GM12864 (cell line): ENCODE measurements at regions not wholly inside any gene's neighbourhood (a gene's known extent, or its start where the extent isn't known, plus 50 kb on each side); places are given as distances from the start of the nearest gene placed in this dataset.

ENCODE experiments used
- DNase-seq: peaks from one replicate; pipeline ENCODE4 v3.0.0-alpha.2; 2011; ENCODE audit warnings: low read depth
- H3K4me3 ChIP-seq: 2 replicates; pipeline ENCODE4 v1.5.1; 2011; ENCODE audit warnings: mild to moderate bottlenecking, low read depth, low read length, control low read depth
- TF ChIP-seq, protein P1 (sequence below): IDR thresholded peaks from 2 replicates; pipeline ENCODE4 v1.5.1; 2011; ENCODE audit warnings: low read depth, mild to moderate bottlenecking, moderate library complexity, low read length, control low read depth, inconsistent platforms; ENCODE audit errors: missing control alignments

DNA sequence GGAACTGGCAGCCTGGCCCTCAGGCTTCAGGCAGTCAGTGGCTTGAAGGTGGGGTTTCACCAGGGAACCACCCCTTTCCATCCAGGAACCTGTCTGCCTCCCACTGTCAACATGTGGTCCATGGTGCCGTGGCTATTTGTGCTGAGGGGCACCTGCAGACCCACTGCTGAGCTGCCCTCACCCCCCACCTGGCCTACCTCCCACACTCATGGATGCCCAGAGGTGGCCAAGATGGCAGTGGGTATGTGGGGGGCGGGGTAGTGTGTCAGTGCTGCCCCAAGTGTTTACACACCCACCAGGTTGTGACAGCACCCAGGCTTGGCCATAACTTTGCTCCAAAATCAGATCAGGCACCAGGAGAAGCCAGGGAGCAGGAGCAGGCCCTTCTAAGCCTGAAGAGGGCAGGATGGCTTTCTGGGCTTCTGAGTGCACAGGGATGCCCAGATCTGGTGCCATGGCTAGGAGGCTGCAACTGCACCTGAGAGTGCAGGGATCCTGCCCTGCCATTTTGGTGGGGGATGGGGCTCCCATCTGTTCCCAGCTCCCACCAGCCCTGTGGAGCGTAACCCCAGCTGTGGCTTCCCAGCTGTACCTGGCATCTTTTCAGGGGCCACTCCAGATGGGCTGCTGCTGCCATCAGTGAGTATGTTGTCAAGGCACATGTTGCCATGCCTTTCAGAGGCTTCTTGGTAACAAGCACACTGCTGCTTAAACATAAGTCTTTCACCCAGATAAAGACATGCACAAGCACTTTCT lies 263.9 kb downstream of the LRIG3 start:
- TF ChIP-seq, protein P1, sequence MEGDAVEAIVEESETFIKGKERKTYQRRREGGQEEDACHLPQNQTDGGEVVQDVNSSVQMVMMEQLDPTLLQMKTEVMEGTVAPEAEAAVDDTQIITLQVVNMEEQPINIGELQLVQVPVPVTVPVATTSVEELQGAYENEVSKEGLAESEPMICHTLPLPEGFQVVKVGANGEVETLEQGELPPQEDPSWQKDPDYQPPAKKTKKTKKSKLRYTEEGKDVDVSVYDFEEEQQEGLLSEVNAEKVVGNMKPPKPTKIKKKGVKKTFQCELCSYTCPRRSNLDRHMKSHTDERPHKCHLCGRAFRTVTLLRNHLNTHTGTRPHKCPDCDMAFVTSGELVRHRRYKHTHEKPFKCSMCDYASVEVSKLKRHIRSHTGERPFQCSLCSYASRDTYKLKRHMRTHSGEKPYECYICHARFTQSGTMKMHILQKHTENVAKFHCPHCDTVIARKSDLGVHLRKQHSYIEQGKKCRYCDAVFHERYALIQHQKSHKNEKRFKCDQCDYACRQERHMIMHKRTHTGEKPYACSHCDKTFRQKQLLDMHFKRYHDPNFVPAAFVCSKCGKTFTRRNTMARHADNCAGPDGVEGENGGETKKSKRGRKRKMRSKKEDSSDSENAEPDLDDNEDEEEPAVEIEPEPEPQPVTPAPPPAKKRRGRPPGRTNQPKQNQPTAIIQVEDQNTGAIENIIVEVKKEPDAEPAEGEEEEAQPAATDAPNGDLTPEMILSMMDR = no peak
- DNase-seq = no peak
- H3K4me3 ChIP-seq = no peak overlapping the region

DNA sequence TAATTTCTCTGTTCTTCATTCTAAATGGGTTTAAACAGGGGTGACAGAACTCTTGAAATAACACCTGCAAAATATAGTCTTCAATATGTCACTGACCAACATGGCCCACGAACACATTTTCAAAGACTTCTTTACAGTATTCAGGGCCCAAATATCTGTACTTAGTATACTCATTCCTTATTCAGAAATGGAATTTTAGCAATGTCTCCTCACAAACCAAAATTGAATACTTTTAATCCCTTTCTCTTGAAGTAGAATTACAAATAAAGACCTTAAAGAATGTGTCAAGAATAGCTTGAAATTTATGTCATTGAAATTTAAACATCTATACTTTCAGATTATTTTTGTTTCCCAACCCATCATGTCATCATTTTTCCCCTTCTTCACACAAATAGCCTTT lies 263.1 kb downstream of the LRIG3 start:
- H3K4me3 ChIP-seq = no peak overlapping the region
- TF ChIP-seq, protein P1 = no peak
- no peak for DNase-seq

DNA sequence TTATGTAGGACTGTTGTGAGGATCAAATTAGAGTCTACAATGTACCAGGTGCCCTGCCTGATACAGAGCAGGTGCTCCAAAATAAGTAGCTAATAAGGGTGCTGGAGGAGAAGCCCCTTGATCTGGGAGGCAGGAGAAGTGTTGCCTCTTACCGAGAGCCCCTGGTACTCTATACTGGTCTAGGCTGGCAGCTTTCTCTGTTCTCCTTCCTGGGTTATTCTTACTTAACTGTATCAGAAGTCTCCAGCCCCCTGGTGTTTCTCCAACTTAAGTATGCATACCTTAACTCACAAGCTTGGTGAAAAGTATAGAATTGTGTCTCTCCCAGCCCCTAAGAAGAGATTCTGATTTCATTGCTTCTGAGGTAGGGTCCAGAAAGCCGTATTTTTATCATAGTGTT lies 254.9 kb downstream of the LRIG3 start:
- H3K4me3 ChIP-seq = no peak overlapping the region
- TF ChIP-seq, protein P1 = no peak
- DNase-seq = no peak

DNA sequence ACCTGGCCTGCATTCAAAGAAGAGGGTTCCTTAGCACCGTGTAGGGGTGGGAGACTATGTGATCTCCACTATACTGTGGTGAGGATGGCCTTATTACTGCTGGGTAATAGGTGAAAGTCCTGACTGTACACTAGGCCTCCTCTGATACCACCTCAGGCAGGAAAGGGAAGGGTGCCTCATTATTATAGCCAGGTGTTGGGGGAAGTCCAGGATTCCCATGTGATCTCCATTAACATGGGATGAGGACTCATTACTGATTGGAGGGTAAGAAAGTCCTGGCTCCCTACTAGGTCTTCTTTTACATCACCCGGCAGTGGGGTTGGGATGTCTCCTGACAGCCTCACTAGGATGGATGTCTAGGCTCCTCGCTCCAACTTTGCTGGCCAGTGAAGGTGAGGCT lies 252.1 kb downstream of the LRIG3 start:
- no peak overlapping the region for H3K4me3 ChIP-seq
- DNase-seq = no peak
- TF ChIP-seq, protein P1 = no peak

DNA sequence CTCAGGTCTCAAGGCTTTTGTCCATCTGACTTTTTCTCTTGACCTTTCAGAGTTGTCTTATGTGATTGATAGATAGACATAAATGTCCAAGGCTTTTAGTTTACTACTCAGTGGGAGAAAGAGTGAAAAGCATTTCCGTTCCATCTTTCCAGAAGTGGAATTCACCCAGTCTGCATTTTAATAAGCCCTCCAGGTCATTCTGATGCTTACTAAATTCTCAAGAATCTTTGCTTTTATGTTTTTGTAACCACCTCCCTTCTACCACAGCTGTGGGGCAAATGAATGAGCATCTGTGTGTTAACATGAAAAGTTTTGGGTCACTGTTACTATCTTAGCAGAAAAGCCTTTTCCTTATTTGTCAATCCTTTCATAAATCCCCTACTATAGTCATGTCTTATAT lies 251.4 kb downstream of the LRIG3 start:
- H3K4me3 ChIP-seq = no peak overlapping the region
- TF ChIP-seq, protein P1 = no peak
- no peak for DNase-seq

DNA sequence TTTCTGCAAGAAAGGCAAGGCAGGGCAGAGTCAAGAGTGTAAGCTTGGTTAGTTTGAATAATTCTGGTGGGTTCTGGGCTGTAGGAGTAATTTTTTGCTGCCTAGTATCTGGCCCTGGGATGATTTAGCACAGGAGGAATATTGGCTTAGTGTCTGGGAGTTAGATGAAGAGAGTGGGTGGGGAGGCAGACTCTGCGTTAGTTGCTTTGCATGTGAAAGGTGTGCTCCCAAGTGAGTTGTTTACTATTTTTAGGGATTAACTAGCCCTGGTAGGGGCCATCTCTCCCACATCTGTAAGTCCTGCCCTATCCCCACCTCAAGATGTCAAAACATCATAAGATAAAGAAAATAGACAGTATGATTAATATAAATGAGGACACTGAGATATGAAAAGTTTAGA lies 249.7 kb downstream of the LRIG3 start:
- TF ChIP-seq, protein P1 = no peak
- DNase-seq = no peak
- no peak overlapping the region for H3K4me3 ChIP-seq

DNA sequence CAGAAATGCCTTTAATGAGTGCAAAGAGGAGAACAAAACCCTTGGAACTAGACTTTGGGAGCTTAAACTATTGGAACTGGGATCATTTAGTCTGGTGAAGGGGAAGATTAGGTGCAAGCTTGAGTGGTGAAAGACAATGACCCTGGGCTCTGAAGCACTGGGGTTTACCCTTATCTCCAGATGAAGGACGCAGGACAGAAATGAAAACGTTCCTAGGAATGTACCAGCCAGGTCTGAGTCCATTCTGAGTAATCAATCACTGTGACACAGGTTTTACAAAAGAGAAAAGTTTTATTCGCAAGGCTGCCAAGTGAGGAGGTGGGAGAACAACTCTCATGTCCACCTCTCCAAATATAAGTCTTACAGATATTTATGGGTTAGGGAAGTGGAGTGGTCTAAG lies 249.1 kb downstream of the LRIG3 start:
- DNase-seq = no peak
- TF ChIP-seq, protein P1 = no peak
- no peak overlapping the region for H3K4me3 ChIP-seq
